ENCODE measurements at regions not wholly inside any gene's neighbourhood (a gene's known extent, or its start where the extent isn't known, plus 50 kb on each side); places are given as distances from the start of the nearest gene placed in this dataset.

DNA sequence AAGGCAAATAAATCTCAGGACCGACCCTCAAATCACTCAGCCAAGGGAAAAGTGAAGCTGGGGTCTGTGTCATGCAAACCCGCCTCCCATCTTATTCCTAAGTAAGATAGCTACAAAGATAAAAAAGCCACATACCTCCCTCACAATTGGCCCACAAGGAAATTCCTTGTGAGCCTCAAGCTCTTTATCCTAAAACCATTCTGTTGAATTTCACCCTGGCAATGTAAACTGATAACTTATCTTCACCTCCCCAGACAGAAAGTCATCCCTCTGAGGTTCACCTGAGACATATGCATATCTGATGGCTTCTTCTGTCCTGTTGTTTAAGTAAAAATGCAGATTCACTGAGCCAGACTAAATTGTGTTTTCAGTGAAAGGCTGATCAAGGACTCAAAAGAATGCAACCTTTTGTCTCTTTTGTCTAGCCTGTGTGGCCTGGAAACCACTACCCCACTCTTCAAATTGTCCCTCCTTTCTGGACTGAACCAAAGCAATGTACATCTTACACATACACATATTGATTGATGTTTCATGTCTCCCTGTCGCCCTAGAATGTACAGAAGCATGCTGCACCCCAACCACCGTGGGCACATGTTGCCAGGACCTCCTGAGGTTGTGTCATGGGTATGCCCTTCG is 91.3 kb downstream of the MFAP3L start:
- DNase-seq (ENCODE audit: low read depth, low spot score) = no peak
- Histone ChIP-seq H3K27ac (ENCODE audit: low read length) (no peak overlapping the region), H3K36me3 (ENCODE audit: control insufficient read depth, insufficient read depth, low read length) (no peaks in the 10 kb centered on the region), H3K9me3 (ENCODE audit: control insufficient read depth, insufficient read depth, low read depth, low read length) (no peaks in the 10 kb centered on the region), H3K4me3 (ENCODE audit: low read depth in 2 of 2, low read length in 2 of 2) (no peak overlapping the region), H3K27me3 (ENCODE audit: control insufficient read depth, insufficient read depth, low read length) (no peaks in the 10 kb centered on the region), H3K4me1 (ENCODE audit: control insufficient read depth, insufficient read depth, low read length) (no peaks in the 10 kb centered on the region)
- CTCF ChIA-PET = no interaction called here
- TF ChIP-seq, protein P1, sequence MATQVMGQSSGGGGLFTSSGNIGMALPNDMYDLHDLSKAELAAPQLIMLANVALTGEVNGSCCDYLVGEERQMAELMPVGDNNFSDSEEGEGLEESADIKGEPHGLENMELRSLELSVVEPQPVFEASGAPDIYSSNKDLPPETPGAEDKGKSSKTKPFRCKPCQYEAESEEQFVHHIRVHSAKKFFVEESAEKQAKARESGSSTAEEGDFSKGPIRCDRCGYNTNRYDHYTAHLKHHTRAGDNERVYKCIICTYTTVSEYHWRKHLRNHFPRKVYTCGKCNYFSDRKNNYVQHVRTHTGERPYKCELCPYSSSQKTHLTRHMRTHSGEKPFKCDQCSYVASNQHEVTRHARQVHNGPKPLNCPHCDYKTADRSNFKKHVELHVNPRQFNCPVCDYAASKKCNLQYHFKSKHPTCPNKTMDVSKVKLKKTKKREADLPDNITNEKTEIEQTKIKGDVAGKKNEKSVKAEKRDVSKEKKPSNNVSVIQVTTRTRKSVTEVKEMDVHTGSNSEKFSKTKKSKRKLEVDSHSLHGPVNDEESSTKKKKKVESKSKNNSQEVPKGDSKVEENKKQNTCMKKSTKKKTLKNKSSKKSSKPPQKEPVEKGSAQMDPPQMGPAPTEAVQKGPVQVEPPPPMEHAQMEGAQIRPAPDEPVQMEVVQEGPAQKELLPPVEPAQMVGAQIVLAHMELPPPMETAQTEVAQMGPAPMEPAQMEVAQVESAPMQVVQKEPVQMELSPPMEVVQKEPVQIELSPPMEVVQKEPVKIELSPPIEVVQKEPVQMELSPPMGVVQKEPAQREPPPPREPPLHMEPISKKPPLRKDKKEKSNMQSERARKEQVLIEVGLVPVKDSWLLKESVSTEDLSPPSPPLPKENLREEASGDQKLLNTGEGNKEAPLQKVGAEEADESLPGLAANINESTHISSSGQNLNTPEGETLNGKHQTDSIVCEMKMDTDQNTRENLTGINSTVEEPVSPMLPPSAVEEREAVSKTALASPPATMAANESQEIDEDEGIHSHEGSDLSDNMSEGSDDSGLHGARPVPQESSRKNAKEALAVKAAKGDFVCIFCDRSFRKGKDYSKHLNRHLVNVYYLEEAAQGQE (IDR thresholded peaks at IDR 0.05; ENCODE audit: insufficient read depth in 1 of 2, low read depth in 2 of 2, low read length in 1 of 2) = no peak
- TF ChIP-seq, protein P2, sequence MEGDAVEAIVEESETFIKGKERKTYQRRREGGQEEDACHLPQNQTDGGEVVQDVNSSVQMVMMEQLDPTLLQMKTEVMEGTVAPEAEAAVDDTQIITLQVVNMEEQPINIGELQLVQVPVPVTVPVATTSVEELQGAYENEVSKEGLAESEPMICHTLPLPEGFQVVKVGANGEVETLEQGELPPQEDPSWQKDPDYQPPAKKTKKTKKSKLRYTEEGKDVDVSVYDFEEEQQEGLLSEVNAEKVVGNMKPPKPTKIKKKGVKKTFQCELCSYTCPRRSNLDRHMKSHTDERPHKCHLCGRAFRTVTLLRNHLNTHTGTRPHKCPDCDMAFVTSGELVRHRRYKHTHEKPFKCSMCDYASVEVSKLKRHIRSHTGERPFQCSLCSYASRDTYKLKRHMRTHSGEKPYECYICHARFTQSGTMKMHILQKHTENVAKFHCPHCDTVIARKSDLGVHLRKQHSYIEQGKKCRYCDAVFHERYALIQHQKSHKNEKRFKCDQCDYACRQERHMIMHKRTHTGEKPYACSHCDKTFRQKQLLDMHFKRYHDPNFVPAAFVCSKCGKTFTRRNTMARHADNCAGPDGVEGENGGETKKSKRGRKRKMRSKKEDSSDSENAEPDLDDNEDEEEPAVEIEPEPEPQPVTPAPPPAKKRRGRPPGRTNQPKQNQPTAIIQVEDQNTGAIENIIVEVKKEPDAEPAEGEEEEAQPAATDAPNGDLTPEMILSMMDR (IDR thresholded peaks at IDR 0.05) = no peak
- no TSS peak for BruUV-seq (replicated peaks)
- in situ Hi-C loops (cut with HindIII; ENCODE audit: low pct_unique_long_range_greater_than_20kb, low sequenced_read_pairs) (no loop called here), intact Hi-C loops (cut with micrococcal nuclease; ENCODE audit: unreplicated experiment) (no loop called here)
- POLR2A ChIA-PET = no interaction called here
- ATAC-seq = no peak

DNA sequence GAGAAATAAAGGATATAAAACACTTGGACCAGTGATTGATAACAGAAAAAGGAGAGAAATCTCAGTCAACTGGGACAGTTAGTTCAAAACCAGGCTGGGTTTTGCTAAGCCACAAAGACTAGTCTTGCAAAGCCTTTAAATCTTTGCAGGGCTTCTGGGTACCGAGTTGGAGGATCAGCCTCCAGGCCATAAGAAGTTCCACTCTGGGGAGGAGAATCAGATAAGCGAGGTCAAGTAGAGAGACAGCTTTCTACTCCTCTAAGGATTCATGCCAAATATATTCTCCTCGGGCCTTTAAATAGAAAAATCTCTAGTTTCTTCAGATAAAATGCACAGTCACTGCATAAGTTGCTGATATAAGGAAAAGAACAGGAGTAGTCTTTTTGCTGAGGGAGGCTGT is 92.7 kb downstream of the MFAP3L start:
- no peak for ATAC-seq
- CTCF ChIA-PET = no interaction called here
- TF ChIP-seq, protein P1 (IDR thresholded peaks at IDR 0.05; ENCODE audit: insufficient read depth in 1 of 2, low read depth in 2 of 2, low read length in 1 of 2) = no peak
- TF ChIP-seq SIN3A (IDR thresholded peaks at IDR 0.05; ENCODE audit: borderline replicate concordance, insufficient read depth, low read depth, low read length) (no peak), TCF7L2 (IDR thresholded peaks at IDR 0.05; ENCODE audit: low read depth, low read length) (no peak), POLR2AphosphoS5 (IDR thresholded peaks at IDR 0.05; ENCODE audit: low read depth, low read length) (no peak)
- TF ChIP-seq, protein P2 (IDR thresholded peaks at IDR 0.05) = no peak

More for the DNA sequence above, 92.7 kb downstream of the MFAP3L start:
- no peaks in the 10 kb centered on the region for H3K27me3 ChIP-seq (ENCODE audit: control insufficient read depth, insufficient read depth, low read length)
- no peak overlapping the region for H3K4me3 ChIP-seq (ENCODE audit: low read depth in 2 of 2, low read length in 2 of 2)
- DNase-seq (ENCODE audit: low read depth, low spot score) = no peak
- POLR2A ChIA-PET = no interaction called here
- intact Hi-C loops (cut with micrococcal nuclease; ENCODE audit: unreplicated experiment) (no loop called here), in situ Hi-C loops (cut with HindIII; ENCODE audit: low pct_unique_long_range_greater_than_20kb, low sequenced_read_pairs) (no loop called here)
- no peaks in the 10 kb centered on the region for H3K36me3 ChIP-seq (ENCODE audit: control insufficient read depth, insufficient read depth, low read length)
- no peaks in the 10 kb centered on the region for H3K9me3 ChIP-seq (ENCODE audit: control insufficient read depth, insufficient read depth, low read depth, low read length)
- H3K27ac ChIP-seq (ENCODE audit: low read length) = no peak overlapping the region
- no TSS peak for BruUV-seq (replicated peaks)
- no peaks in the 10 kb centered on the region for H3K4me1 ChIP-seq (ENCODE audit: control insufficient read depth, insufficient read depth, low read length)

All from Panc1 (cell line).